Astrocyte of the spinal cord (primary cell): ENCODE measurements at regions not wholly inside any gene's neighbourhood (a gene's known extent, or its start where the extent isn't known, plus 50 kb on each side); places are given as distances from the start of the nearest gene placed in this dataset.
A peak's percentile ranks its signal among the peaks of the same experiment; 100 is the strongest.

ENCODE experiments used
- DNase-seq: peaks from one replicate; pipeline ENCODE4 v3.0.0; 2011; ENCODE audit warnings: low read depth, low spot score
- H3K4me3 ChIP-seq: 2 replicates; pipeline ENCODE4 v1.5.1; 2011; ENCODE audit warnings: low read depth, mild to moderate bottlenecking, low read length, moderate library complexity
- CTCF ChIP-seq: IDR thresholded peaks from 2 replicates; pipeline ENCODE4 v1.5.1; 2012; ENCODE audit warnings: low read depth, mild to moderate bottlenecking, low read length, inconsistent platforms
- in situ Hi-C: cut with HindIII; loops from 2 replicates; pipeline ENCODE4 v1.10.0; 2017; ENCODE audit warnings: low sequenced_read_pairs

GRCh38 chr4:96063639-96064038, 223.7 kb downstream of the PDHA2 start:
- in situ Hi-C loops: no loop called here
- DNase-seq: no peak
- no peak overlapping the region for H3K4me3 ChIP-seq
- no peak for TF ChIP-seq CTCF

- peak; percentile 43 for DNase-seq
- in situ Hi-C loops: no loop called here
- TF ChIP-seq CTCF: no peak
- H3K4me3 ChIP-seq: no peak overlapping the region
Observed at GRCh38 chr4:96073461-96073860, 233.6 kb downstream of the PDHA2 start.

GRCh38 chr4:96092151-96092705, 252.3 kb downstream of the PDHA2 start:
- no peak overlapping the region for H3K4me3 ChIP-seq
- in situ Hi-C loops: no loop called here
- no peak for DNase-seq
- TF ChIP-seq CTCF: no peak

GRCh38 chr4:96093057-96093456, 253.2 kb downstream of the PDHA2 start:
- no peak for DNase-seq
- in situ Hi-C loops: no loop called here
- no peak overlapping the region for H3K4me3 ChIP-seq
- TF ChIP-seq CTCF: no peak

- in situ Hi-C loops: no loop called here
- H3K4me3 ChIP-seq: no peak overlapping the region
- no peak for DNase-seq
- no peak for TF ChIP-seq CTCF
Observed at GRCh38 chr4:96093563-96093962, 253.7 kb downstream of the PDHA2 start.

- no peak overlapping the region for H3K4me3 ChIP-seq
- TF ChIP-seq CTCF: no peak
- in situ Hi-C loops: no loop called here
- DNase-seq: no peak
Observed at GRCh38 chr4:96094183-96094582, 254.3 kb downstream of the PDHA2 start.
